NCI-H446 (cell line): ENCODE measurements at regions not wholly inside any gene's neighbourhood (a gene's known extent, or its start where the extent isn't known, plus 50 kb on each side); places are given as distances from the start of the nearest gene placed in this dataset.
"Not testable (repeated sequence)": the region's sequence is repeated elsewhere in the genome, so short reads cannot be mapped to it uniquely, and the experiment has no call there.

Source experiments
- DNase-seq, 2 experiments: peaks; one replicate each; lab custom pipeline; 2025; lab: John Stamatoyannopoulos, UW

GRCh38 chr1:182331387-182331786 is 60.2 kb downstream of the GLUL start:
- no peak for DNase-seq

- DNase-seq: no peak
These were observed 61.3 kb downstream of the GLUL start for GRCh38 chr1:182330303-182330702.

- no peak for DNase-seq
These were observed 62.1 kb downstream of the GLUL start for GRCh38 chr1:182329471-182329870.

- no peak for DNase-seq
These were observed 63.0 kb downstream of the GLUL start for GRCh38 chr1:182328591-182328990.

DNA sequence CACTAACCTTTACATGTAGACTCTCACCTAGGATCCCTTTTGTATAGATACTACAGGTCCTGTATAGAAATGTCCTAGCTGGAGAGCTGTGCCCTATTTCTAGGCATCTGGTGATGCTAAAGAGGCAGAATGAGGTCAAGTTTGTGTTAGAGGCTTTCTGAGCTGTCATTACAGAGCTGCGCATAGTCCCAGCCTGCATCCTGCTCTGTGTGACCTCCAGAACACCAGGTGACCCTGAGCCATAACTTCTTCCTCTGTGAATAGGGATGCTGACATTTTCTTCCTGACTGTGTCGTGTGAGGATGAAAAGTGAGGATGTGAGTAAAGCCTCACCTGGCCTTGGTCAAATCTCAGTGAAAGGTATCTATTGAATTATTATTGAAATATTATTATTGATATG is 66.3 kb downstream of the GLUL start:
- DNase-seq: no peak

- DNase-seq: not testable (repeated sequence)
These were observed 70.1 kb downstream of the GLUL start for GRCh38 chr1:182321532-182321931.

DNA sequence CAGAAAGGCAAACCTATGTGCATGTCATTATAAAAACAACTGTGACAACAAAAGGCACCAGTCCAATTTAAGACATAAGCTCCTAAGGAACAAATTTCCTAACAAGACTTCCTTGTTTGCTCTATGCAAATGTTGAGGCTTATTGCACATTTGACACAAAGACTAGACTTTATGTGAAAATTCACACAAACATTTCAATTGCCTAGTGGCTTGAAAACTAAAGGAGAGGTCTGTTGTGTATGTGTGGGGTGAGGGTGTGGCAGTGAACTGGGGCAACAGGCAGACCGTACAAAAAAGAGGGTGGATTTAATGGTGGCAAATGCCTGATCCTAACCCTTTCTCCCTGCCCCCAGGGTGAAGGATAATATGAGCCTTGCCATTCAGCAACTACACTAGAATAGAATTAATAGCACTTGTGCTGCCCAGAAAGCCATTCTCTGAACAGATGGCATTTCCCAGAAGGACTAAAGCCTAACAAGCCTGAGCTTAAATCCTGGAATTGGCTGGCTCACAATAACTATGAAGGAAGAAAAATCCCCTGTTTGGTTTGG is 73.9 kb downstream of the GLUL start:
- peak; percentile 91 to 95 for DNase-seq

GRCh38 chr1:182316454-182316853 is 75.1 kb downstream of the GLUL start:
- not testable (repeated sequence) for DNase-seq

DNA sequence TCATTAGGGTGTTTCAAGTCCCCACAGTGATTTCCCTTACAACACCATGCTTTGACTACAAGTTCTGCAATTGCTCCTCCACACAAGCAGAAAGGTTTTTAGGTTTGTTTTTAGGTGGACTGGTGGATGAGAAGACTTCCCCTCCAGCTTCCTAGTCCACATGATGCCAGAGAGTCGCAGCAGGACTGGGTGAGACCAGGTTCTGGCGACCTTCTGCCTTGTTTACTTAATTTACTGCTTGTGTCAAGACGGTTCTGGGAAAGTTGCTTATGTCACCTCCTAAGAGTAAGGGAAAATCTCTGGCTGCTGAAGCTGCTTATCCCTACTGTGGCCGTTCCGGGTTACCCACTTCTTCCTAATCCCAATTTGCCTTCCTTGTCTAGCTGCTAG is 76.4 kb downstream of the GLUL start:
- no peak for DNase-seq

- no peak for DNase-seq
These were observed 81.8 kb downstream of the GLUL start for GRCh38 chr1:182309631-182310351.

DNA sequence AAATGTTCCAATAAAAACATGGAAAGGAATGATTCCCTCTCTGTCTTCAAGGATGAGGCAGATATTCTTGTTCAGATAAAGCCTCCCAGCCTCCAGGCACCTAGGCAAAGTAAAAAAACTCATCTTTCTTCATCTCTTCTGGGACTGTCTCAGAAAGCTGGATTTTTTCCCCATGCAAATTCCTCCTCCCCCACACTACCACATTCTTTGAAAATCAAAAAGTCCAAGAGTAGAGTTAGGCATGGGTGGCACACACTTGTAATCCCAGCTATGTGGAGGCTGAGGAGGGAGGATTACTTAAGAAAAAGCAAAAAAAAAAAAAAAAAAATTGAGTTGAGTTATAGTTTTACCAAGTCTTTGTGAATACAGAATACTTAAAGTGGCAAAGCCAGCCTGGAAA is 82.8 kb downstream of the GLUL start:
- DNase-seq: no peak

- not testable (repeated sequence) for DNase-seq
These were observed 84.1 kb downstream of the GLUL start for GRCh38 chr1:182307486-182307885.

- DNase-seq: no peak
These were observed 85.7 kb downstream of the GLUL start for GRCh38 chr1:182305861-182306260.

- peak in 1 of 2 experiments; percentile 43 for DNase-seq
These were observed 87.0 kb downstream of the GLUL start for GRCh38 chr1:182304627-182305026.

GRCh38 chr1:182304218-182304617 is 87.4 kb downstream of the GLUL start:
- peak in 1 of 2 experiments; percentile 24 for DNase-seq

- peak in 1 of 2 experiments; percentile 43 for DNase-seq
These were observed 87.8 kb downstream of the GLUL start for GRCh38 chr1:182303778-182304177.

DNA sequence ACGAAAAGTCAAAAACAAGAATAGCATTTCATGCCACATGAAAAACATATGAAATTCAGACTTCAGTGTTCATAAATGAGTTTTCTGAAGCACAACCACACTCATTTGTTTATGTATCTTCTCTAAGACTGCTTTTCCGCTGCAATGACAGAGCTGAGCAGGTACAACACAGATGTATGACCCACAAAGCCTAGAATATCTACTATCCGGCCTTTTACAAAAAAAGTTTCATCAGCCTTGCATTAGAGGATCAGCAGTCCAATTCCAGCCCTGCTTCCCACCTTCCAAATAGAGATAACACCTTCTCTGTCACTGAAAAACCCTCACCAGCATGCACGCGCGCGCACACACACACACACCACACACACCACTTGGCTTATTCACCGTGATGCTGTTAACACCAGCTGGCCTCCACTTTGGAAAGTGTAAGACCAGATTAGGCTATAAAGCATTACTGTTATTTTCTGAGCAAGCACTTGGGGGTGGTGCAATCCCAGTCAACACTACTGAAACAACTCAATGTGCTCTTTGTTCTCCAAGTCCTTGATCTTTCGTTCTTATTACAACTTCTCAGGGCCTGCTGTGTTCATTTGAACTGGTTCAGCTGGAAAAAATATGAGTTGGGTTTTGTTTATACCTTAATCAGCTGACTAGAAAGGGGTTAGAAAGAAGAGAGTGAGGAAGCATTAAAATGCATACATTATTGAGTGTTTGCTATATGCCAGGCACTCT is 90.0 kb downstream of the GLUL start:
- peak; percentile 48 to 84 for DNase-seq

GRCh38 chr1:182301026-182301436 is 90.6 kb downstream of the GLUL start:
- DNase-seq: no peak

GRCh38 chr1:182299728-182300616 is 91.6 kb downstream of the GLUL start:
- peak in 1 of 2 experiments; percentile 56 for DNase-seq

GRCh38 chr1:182299054-182299727 is 92.4 kb downstream of the GLUL start:
- not testable (repeated sequence) for DNase-seq

- no peak for DNase-seq
These were observed 94.3 kb downstream of the GLUL start for GRCh38 chr1:182297335-182297734.

DNA sequence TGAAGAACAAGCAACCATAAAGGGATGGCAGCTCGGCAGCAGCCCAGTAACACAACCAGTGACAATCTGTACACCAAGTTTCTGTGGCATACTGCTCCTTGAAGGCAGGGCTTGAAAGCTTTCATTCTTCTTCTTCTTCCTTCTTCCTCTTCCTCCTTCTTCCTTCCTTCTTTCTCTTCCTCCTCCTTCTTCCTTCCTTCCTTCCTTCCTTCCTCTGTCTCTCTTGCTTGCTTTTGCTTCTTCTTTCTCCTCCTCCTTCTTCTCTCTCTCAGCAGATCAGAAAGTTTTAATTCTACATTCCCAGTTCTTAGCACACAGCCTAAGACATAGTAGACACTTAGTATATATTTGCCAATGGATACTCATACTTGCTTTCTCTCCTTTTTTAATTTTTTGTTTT is 95.9 kb downstream of the GLUL start:
- DNase-seq: no peak
